Mesenchymal stem cell (in vitro differentiated cells and primary cell): ENCODE measurements at regions not wholly inside any gene's neighbourhood (a gene's known extent, or its start where the extent isn't known, plus 50 kb on each side); places are given as distances from the start of the nearest gene placed in this dataset.

Experiments
- DNase-seq: peaks from one replicate; pipeline ENCODE4 v3.0.0-alpha.2; 2013
- H2AFZ ChIP-seq: one replicate; pipeline ENCODE4 v1.6.1; 2013; ENCODE audit warnings: low read depth, mild to moderate bottlenecking, control low read depth, inconsistent platforms, low read length, moderate library complexity
- H2AK5ac ChIP-seq: 2 replicates; pipeline ENCODE4 v1.6.1; 2013; ENCODE audit warnings: low read length, moderate library complexity, mild to moderate bottlenecking, inconsistent platforms; ENCODE audit not compliant: severe bottlenecking
- H2BK120ac ChIP-seq: one replicate; pipeline ENCODE4 v1.6.1; 2013; ENCODE audit warnings: low read depth, mild to moderate bottlenecking, inconsistent platforms, low read length, moderate library complexity
- H2BK12ac ChIP-seq, 2 experiments: one replicate each; pipeline ENCODE4 v1.6.1; 2013; ENCODE audit warnings: inconsistent platforms in 2 of 2, low read length in 2 of 2, mild to moderate bottlenecking in 2 of 2, moderate library complexity in 2 of 2, control low read depth in 1 of 2
- H2BK15ac ChIP-seq: one replicate; pipeline ENCODE4 v1.6.1; 2013; ENCODE audit warnings: mild to moderate bottlenecking, low read depth, inconsistent platforms; ENCODE audit not compliant: poor library complexity, severe bottlenecking
- H2BK5ac ChIP-seq: 2 replicates; pipeline ENCODE4 v1.6.1; 2013; ENCODE audit warnings: low read depth, mild to moderate bottlenecking, low read length, control low read depth, inconsistent platforms; ENCODE audit not compliant: poor library complexity, severe bottlenecking
- H3K14ac ChIP-seq, 2 experiments: one replicate each; pipeline ENCODE4 v1.6.1; 2013; ENCODE audit warnings: inconsistent platforms in 2 of 2, low read length in 2 of 2, control low read depth in 1 of 2, mild to moderate bottlenecking in 1 of 2, moderate library complexity in 1 of 2
- H3K18ac ChIP-seq, 2 experiments: one replicate each; pipeline ENCODE4 v1.6.1; 2013; ENCODE audit warnings: inconsistent platforms in 2 of 2, low read length in 2 of 2, control low read depth in 1 of 2, low read depth in 1 of 2, mild to moderate bottlenecking in 1 of 2
- H3K23ac ChIP-seq, 2 experiments: one replicate each; pipeline ENCODE4 v1.6.1; 2013; ENCODE audit warnings: inconsistent platforms in 2 of 2, low read length in 2 of 2, mild to moderate bottlenecking in 2 of 2, moderate library complexity in 2 of 2, control low read depth in 1 of 2
- H3K27ac ChIP-seq: 2 replicates; pipeline ENCODE4 v1.5.1; 2013; ENCODE audit warnings: mild to moderate bottlenecking, moderate library complexity, low read length, control low read depth, inconsistent platforms; ENCODE audit not compliant: poor library complexity, severe bottlenecking
- H3K27me3 ChIP-seq, 2 experiments: 2 replicates each; pipeline versions ENCODE4 v1.6.1 to v1.7.0; 2013; ENCODE audit warnings: low read length in 2 of 2, mild to moderate bottlenecking in 2 of 2, moderate library complexity in 2 of 2, control low read depth in 1 of 2, inconsistent platforms in 1 of 2; ENCODE audit not compliant: control insufficient read depth in 1 of 2, insufficient read depth in 1 of 2
- H3K36me3 ChIP-seq, 2 experiments: 2 replicates each; pipeline versions ENCODE4 v1.6.1 to v1.7.0; 2013; ENCODE audit warnings: low read length in 2 of 2, control low read depth in 1 of 2, inconsistent platforms in 1 of 2, low read depth in 1 of 2, mild to moderate bottlenecking in 1 of 2; ENCODE audit not compliant: insufficient read depth in 2 of 2, control insufficient read depth in 1 of 2
- H3K4ac ChIP-seq, 2 experiments: one replicate each; pipeline ENCODE4 v1.6.1; 2013; ENCODE audit warnings: inconsistent platforms in 2 of 2, low read length in 2 of 2, mild to moderate bottlenecking in 2 of 2, moderate library complexity in 2 of 2, control low read depth in 1 of 2, low read depth in 1 of 2
- H3K4me1 ChIP-seq: 2 replicates; pipeline ENCODE4 v1.6.1; 2013; ENCODE audit warnings: low read depth, low read length, control low read depth; ENCODE audit not compliant: control insufficient read depth, insufficient read depth
- H3K4me2 ChIP-seq: 2 replicates; pipeline ENCODE4 v1.6.1; 2013; ENCODE audit warnings: low read length, mild to moderate bottlenecking, inconsistent platforms; ENCODE audit not compliant: poor library complexity, severe bottlenecking
- H3K4me3 ChIP-seq, 2 experiments: 2 replicates each; pipeline versions ENCODE4 v1.5.1 to v1.7.0; 2013; ENCODE audit warnings: low read length in 2 of 2, mild to moderate bottlenecking in 2 of 2, control low read depth in 1 of 2, low read depth in 1 of 2; ENCODE audit not compliant: insufficient read depth in 1 of 2
- H3K79me1 ChIP-seq: replicated peaks from 2 replicates; pipeline ENCODE4 v1.6.1; 2013; ENCODE audit warnings: mild to moderate bottlenecking, control low read depth, low read length, inconsistent platforms; ENCODE audit not compliant: poor library complexity, severe bottlenecking
- H3K9ac ChIP-seq: 2 replicates; pipeline ENCODE4 v1.7.0; 2013; ENCODE audit warnings: mild to moderate bottlenecking, low read length, moderate library complexity
- H3K9me3 ChIP-seq: 2 replicates; pipeline ENCODE4 v1.7.0; 2013; ENCODE audit warnings: mild to moderate bottlenecking, low read length; ENCODE audit not compliant: control insufficient read depth
- H4K8ac ChIP-seq: one replicate; pipeline ENCODE4 v1.6.1; 2013; ENCODE audit warnings: inconsistent platforms, mild to moderate bottlenecking, low read length, moderate library complexity
- H4K91ac ChIP-seq: one replicate; pipeline ENCODE4 v1.6.1; 2013; ENCODE audit warnings: mild to moderate bottlenecking, low read length, inconsistent platforms
- WGBS: methylation state at CpG from one replicate; pipeline ENCODE4 v1.1.7; 2013; ENCODE audit warnings: mixed read lengths; 5-methylcytosine and 5-hydroxymethylcytosine counted together

DNA sequence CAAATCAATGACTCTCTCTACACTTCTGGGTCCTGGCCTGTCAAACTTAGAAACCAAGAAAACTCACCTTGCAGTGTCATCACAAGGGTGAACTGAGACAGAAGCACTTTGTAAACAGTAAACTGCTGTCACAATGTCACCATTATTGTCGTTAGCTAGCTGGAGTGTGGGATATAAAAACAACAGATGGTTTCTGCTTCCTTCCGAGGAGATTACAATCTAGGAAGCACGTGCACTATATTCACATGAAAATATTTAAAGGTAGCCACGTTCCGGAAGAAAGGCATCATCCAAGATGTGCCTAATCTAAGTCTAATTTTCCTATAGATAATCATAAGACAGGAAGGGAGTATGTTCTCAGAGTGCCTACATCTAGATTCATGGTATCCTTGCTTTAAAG, 64.7 kb upstream of the ACSL1 start:
- Histone ChIP-seq H4K91ac (no peak overlapping the region), H3K9ac (no peak overlapping the region), H3K23ac (no peak overlapping the region), H3K27ac (no peak overlapping the region), H3K4me1 (no peaks in the 10 kb centered on the region), H3K4me2 (no peak overlapping the region), H3K14ac (no peak overlapping the region), H2BK120ac (no peak overlapping the region), H3K18ac (no peak overlapping the region), H2BK12ac (no peak overlapping the region), H3K9me3 (peaks cover 9% of the 10 kb centered on the region), H4K8ac (no peak overlapping the region), H3K79me1 (no peaks in the 10 kb centered on the region), H2AFZ (no peak overlapping the region), H2AK5ac (no peak overlapping the region), H3K4ac (no peak overlapping the region), H3K36me3 (no peaks in the 10 kb centered on the region), H3K4me3 (no peak overlapping the region), H2BK15ac (no peak overlapping the region), H3K27me3 (no peaks in the 10 kb centered on the region), H2BK5ac (no peak overlapping the region)
- WGBS = 65% methylated on average over 3 of the region's 5 CpGs
- DNase-seq = no peak

DNA sequence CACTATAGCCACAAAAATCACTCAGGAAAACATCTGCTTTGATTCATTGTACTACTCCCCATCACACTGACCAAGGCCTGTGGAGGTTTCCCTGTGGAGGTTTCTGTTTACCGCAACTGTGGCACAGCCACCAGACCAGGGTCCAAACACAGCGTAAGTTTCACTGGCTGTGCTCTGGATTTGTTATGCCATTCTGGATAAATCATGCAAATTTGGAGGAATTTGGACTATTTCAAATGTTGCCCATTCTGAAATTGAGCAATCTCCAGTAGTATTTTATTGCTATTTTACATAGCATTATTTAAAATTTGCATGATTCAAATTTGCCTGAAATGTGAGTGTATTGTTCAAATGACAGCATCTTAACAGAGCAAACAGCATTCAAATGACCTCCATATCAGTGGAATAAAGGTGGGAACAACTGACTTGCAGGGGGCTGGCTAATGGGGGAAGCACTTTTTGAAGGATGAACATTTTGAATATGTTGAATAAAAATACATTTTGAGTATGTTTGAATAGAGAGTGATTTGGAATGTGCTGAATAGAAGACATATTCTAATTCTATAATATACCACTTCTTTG, 66.1 kb upstream of the ACSL1 start:
- H4K91ac ChIP-seq = no peak overlapping the region
- H2BK12ac ChIP-seq = no peak overlapping the region
- no peak overlapping the region for H3K4me3 ChIP-seq
- H3K23ac ChIP-seq = no peak overlapping the region
- no peak overlapping the region for H2AFZ ChIP-seq
- no peak overlapping the region for H2AK5ac ChIP-seq
- no peak overlapping the region for H2BK120ac ChIP-seq
- no peaks in the 10 kb centered on the region for H3K4me1 ChIP-seq
- H3K79me1 ChIP-seq = no peaks in the 10 kb centered on the region
- no peak overlapping the region for H3K4me2 ChIP-seq
- H3K18ac ChIP-seq = no peak overlapping the region
- DNase-seq = no peak
- H2BK5ac ChIP-seq = no peak overlapping the region
- no peak overlapping the region for H2BK15ac ChIP-seq
- WGBS = 80% methylated on average over 2 of the region's 2 CpGs
- H3K4ac ChIP-seq = no peak overlapping the region
- H3K27me3 ChIP-seq = no peaks in the 10 kb centered on the region
- H4K8ac ChIP-seq = no peak overlapping the region
- H3K14ac ChIP-seq = no peak overlapping the region
- H3K36me3 ChIP-seq = no peaks in the 10 kb centered on the region
- no peak overlapping the region for H3K27ac ChIP-seq
- H3K9me3 ChIP-seq = peaks cover 9% of the 10 kb centered on the region
- H3K9ac ChIP-seq = no peak overlapping the region

DNA sequence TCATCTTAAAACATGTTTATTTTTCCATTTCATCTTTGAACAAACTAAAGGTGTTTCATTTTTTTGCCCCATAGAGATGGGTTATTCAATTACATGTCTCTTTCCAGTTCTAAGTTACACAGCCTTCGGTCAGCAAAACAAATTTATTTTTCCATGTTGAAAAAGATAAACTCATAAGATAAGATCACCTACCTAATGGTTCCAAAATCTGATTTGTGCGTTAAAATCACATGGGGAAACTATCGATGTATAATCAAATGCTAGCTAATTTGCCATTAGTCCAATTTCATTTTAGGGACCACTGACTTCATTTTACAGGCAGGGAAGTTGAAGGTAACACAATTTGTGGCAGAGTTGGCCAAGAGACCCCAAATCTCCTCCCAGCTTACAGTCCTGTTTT, 67.2 kb upstream of the ACSL1 start:
- no peak overlapping the region for H2AK5ac ChIP-seq
- H3K23ac ChIP-seq = no peak overlapping the region
- 90% methylated on average over 3 of the region's 3 CpGs for WGBS
- H2BK120ac ChIP-seq = no peak overlapping the region
- no peak overlapping the region for H3K14ac ChIP-seq
- peaks cover 0 to 3% of the 10 kb centered on the region in 2 experiments for H3K27me3 ChIP-seq
- no peak overlapping the region for H3K18ac ChIP-seq
- H3K9me3 ChIP-seq = peaks cover 9% of the 10 kb centered on the region
- H4K8ac ChIP-seq = no peak overlapping the region
- no peak overlapping the region for H3K27ac ChIP-seq
- DNase-seq = no peak
- H3K4me3 ChIP-seq = no peak overlapping the region
- H3K4ac ChIP-seq = no peak overlapping the region
- H3K4me2 ChIP-seq = no peak overlapping the region
- no peak overlapping the region for H2BK15ac ChIP-seq
- no peak overlapping the region for H2BK12ac ChIP-seq
- no peak overlapping the region for H2AFZ ChIP-seq
- no peak overlapping the region for H4K91ac ChIP-seq
- H3K36me3 ChIP-seq = no peaks in the 10 kb centered on the region
- H2BK5ac ChIP-seq = no peak overlapping the region
- H3K79me1 ChIP-seq = no peaks in the 10 kb centered on the region
- H3K4me1 ChIP-seq = no peaks in the 10 kb centered on the region
- no peak overlapping the region for H3K9ac ChIP-seq

DNA sequence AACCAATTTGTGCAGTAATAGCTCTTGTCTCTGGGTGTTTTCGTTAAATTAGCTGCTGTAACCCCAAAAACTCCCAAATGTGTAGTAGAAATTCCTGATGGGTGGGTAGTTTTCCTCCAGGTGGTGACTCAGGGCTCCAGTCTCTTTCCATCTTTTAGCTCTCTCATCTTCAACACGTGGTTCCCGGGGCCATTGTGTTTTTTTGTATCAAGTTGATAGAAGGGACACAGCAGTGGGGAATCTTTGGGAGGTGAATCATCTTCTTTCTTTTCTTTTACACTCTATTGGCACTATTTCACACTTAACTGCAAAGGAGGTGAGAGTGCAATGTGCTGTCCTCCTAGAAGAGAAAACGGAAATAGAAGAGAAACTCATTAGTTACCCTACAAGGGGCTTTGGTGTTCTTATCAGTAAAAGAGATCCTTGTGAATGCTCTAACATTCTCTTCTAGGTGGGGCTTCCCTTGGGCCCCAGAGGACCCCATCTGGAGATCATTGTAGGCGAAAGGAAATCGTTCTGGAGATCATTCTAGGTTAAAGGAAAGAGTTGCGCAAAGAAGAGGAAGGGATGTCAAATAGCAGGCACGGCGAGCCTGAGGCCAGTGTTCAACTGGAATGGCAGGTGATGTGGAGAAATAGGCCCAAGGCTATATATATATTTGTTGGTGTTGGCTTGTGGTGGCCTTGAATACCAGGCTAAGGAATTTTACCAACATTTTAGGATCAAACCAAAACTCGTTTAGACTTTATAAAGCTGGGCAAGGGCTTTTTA, 68.2 kb upstream of the ACSL1 start:
- Histone ChIP-seq H3K23ac (no peak overlapping the region), H2BK15ac (no peak overlapping the region), H4K8ac (no peak overlapping the region), H2BK120ac (no peak overlapping the region), H3K27me3 (peaks cover 0 to 3% of the 10 kb centered on the region in 2 experiments), H3K36me3 (no peaks in the 10 kb centered on the region), H3K9ac (no peak overlapping the region), H3K27ac (no peak overlapping the region), H3K4me3 (no peak overlapping the region), H2BK12ac (no peak overlapping the region), H2AK5ac (no peak overlapping the region), H3K79me1 (no peaks in the 10 kb centered on the region), H3K18ac (no peak overlapping the region), H2BK5ac (no peak overlapping the region), H2AFZ (no peak overlapping the region), H3K4ac (no peak overlapping the region), H3K4me1 (no peaks in the 10 kb centered on the region), H3K4me2 (no peak overlapping the region), H3K9me3 (peaks cover 9% of the 10 kb centered on the region), H4K91ac (no peak overlapping the region), H3K14ac (no peak overlapping the region)
- 74% methylated on average over 7 of the region's 10 CpGs for WGBS
- no peak for DNase-seq
